ENCODE measurements at regions not wholly inside any gene's neighbourhood (a gene's known extent, or its start where the extent isn't known, plus 50 kb on each side); places are given as distances from the start of the nearest gene placed in this dataset.

- no peak for TF ChIP-seq YY1 (IDR thresholded peaks at IDR 0.05; ENCODE audit: insufficient read depth, insufficient read length)
- TF ChIP-seq ZNF274 (IDR thresholded peaks at IDR 0.05; ENCODE audit: low read depth, low read length), result no peak
- no peak for TF ChIP-seq SUZ12 (IDR thresholded peaks at IDR 0.05; ENCODE audit: extremely low read depth, insufficient read depth, insufficient read length)
Measured at GRCh38 chr4:177640864-177641263, 198.6 kb upstream of the AGA start.

Measured in NT2/D1 (cell line).